Keratinocyte (primary cell): ENCODE measurements at regions not wholly inside any gene's neighbourhood (a gene's known extent, or its start where the extent isn't known, plus 50 kb on each side); places are given as distances from the start of the nearest gene placed in this dataset.

Source experiments
- EZH2 ChIP-seq: IDR thresholded peaks from one replicate; pipeline ENCODE4 v1.6.1; 2012; ENCODE audit warnings: inconsistent platforms, mild to moderate bottlenecking, low read length, moderate library complexity
- TF ChIP-seq, protein P1 (sequence below), 3 experiments: IDR thresholded peaks in 1 of 3; conservative IDR thresholded peaks in 1 of 3; optimal IDR thresholded peaks in 1 of 3; 2 replicates in 2 of 3; 3 replicates in 1 of 3; pipeline versions ENCODE3 to v1.5.1; 2011; ENCODE audit warnings: low read length in 3 of 3, mild to moderate bottlenecking in 3 of 3, moderate library complexity in 2 of 3, control low read depth in 1 of 3, inconsistent platforms in 1 of 3; ENCODE audit not compliant: insufficient read depth in 2 of 3; ENCODE audit errors: extremely low read depth in 1 of 3

DNA sequence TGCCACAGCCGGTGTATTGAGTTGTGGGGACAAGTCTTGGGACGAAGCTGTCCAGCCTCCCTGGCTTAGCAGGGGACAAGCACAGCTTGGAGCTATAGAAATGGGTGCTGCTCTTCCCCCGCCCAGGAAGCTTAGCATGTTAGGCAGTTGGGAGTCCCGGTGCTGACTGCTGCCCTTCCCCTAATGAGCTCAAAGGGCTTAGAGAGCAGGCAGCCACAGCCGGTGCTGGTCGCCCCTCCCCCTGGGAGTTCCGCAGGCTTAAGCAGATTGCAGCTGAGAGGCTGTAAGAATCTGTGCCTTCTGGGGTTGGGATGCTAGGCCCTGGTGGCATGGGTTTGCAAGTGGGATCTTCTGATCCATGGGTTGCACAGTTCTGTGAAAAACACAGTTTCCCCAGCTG, 237.3 kb downstream of the DCDC2C start:
- TF ChIP-seq, protein P1, sequence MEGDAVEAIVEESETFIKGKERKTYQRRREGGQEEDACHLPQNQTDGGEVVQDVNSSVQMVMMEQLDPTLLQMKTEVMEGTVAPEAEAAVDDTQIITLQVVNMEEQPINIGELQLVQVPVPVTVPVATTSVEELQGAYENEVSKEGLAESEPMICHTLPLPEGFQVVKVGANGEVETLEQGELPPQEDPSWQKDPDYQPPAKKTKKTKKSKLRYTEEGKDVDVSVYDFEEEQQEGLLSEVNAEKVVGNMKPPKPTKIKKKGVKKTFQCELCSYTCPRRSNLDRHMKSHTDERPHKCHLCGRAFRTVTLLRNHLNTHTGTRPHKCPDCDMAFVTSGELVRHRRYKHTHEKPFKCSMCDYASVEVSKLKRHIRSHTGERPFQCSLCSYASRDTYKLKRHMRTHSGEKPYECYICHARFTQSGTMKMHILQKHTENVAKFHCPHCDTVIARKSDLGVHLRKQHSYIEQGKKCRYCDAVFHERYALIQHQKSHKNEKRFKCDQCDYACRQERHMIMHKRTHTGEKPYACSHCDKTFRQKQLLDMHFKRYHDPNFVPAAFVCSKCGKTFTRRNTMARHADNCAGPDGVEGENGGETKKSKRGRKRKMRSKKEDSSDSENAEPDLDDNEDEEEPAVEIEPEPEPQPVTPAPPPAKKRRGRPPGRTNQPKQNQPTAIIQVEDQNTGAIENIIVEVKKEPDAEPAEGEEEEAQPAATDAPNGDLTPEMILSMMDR (optimal IDR thresholded peaks at IDR 0.05 in 1 of 3, IDR thresholded peaks at IDR 0.05 in 1 of 3, conservative IDR thresholded peaks at IDR 0.05 in 1 of 3; ENCODE audit: extremely low read depth in 1 of 3, insufficient read depth in 2 of 3, low read length in 3 of 3), result no peak
- TF ChIP-seq EZH2, result no peak
